B cell (primary cell): ENCODE measurements at regions not wholly inside any gene's neighbourhood (a gene's known extent, or its start where the extent isn't known, plus 50 kb on each side); places are given as distances from the start of the nearest gene placed in this dataset.

Source experiments
- CTCF ChIP-seq: fragments of 200-600 bp; IDR thresholded peaks from one replicate; pipeline ENCODE4 v1.8.0; 2022; ENCODE audit warnings: antibody characterized with exemption, mild to moderate bottlenecking
- EZH2 ChIP-seq: IDR thresholded peaks from 2 replicates; pipeline ENCODE4 v1.6.1; 2012; ENCODE audit warnings: borderline replicate concordance, low read depth, mild to moderate bottlenecking, moderate library complexity, low read length; ENCODE audit not compliant: insufficient read depth, poor library complexity, severe bottlenecking

- no peak for TF ChIP-seq CTCF
- TF ChIP-seq EZH2: no peak
Measured at GRCh38 chr2:150081775-150082481, 405.5 kb downstream of the RND3 start.
